ENCODE measurements at regions not wholly inside any gene's neighbourhood (a gene's known extent, or its start where the extent isn't known, plus 50 kb on each side); places are given as distances from the start of the nearest gene placed in this dataset.

DNA sequence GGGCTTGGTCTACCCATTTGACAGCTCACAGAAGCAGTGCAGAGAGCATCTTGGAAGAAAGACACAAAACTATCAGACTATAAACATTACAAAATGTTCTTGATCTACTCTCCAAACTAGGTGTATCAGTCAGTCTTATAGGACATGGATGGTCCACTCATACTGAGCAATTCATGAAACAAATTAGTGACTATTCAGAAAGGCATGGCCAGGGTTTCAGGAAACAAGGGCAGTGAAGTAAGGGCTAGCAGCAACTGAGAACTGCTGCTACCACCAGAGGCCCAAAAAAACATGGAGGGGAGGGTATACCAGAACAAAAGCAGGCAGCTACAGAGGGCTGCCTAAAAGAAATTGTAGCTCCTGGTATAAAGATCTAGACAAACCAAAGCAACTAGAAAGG lies 287.0 kb downstream of the PIK3R1 start:
- TF ChIP-seq, protein P1, sequence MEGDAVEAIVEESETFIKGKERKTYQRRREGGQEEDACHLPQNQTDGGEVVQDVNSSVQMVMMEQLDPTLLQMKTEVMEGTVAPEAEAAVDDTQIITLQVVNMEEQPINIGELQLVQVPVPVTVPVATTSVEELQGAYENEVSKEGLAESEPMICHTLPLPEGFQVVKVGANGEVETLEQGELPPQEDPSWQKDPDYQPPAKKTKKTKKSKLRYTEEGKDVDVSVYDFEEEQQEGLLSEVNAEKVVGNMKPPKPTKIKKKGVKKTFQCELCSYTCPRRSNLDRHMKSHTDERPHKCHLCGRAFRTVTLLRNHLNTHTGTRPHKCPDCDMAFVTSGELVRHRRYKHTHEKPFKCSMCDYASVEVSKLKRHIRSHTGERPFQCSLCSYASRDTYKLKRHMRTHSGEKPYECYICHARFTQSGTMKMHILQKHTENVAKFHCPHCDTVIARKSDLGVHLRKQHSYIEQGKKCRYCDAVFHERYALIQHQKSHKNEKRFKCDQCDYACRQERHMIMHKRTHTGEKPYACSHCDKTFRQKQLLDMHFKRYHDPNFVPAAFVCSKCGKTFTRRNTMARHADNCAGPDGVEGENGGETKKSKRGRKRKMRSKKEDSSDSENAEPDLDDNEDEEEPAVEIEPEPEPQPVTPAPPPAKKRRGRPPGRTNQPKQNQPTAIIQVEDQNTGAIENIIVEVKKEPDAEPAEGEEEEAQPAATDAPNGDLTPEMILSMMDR (IDR thresholded peaks at IDR 0.05), result no peak
- no peak for TF ChIP-seq EP300 (IDR thresholded peaks at IDR 0.05)

Data from ovary (tissue), 3 donors.